Activated T-cell treated with anti-CD3 and anti-CD28 coated beads, Interleukin-2, amount 50 U/mL, for 24 hours (primary cell): ENCODE measurements at regions not wholly inside any gene's neighbourhood (a gene's known extent, or its start where the extent isn't known, plus 50 kb on each side); places are given as distances from the start of the nearest gene placed in this dataset.

Source experiments
- DNase-seq: peaks from one replicate; pipeline ENCODE4 v3.0.0-alpha.2; 2020
- H3K27ac Mint-ChIP-seq: 2 replicates; pipeline ENCODE4 v1.8.0; 2020; ENCODE audit warnings: mild to moderate bottlenecking, mixed read lengths
- H3K27me3 Mint-ChIP-seq: 2 replicates; pipeline ENCODE4 v1.8.0; 2020; ENCODE audit warnings: mixed read lengths
- H3K36me3 Mint-ChIP-seq: 2 replicates; pipeline ENCODE4 v1.8.0; 2020; ENCODE audit warnings: low read depth, mixed read lengths
- H3K4me1 Mint-ChIP-seq: 2 replicates; pipeline ENCODE4 v1.8.0; 2020; ENCODE audit warnings: low read depth, mixed read lengths
- H3K4me3 Mint-ChIP-seq: 2 replicates; pipeline ENCODE4 v1.8.0; 2020; ENCODE audit warnings: mild to moderate bottlenecking, moderate library complexity, mixed read lengths
- H3K9me3 Mint-ChIP-seq: 2 replicates; pipeline ENCODE4 v1.8.0; 2020; ENCODE audit warnings: mixed read lengths

GRCh38 chr4:100098681-100099080, 91.6 kb downstream of the DDIT4L start:
- H3K4me1 Mint-ChIP-seq = peaks cover 42% of the 10 kb centered on the region
- no peaks in the 10 kb centered on the region for H3K27me3 Mint-ChIP-seq
- no peaks in the 10 kb centered on the region for H3K9me3 Mint-ChIP-seq
- no peak for DNase-seq
- no peak overlapping the region for H3K4me3 Mint-ChIP-seq
- H3K27ac Mint-ChIP-seq = no peak overlapping the region
- no peaks in the 10 kb centered on the region for H3K36me3 Mint-ChIP-seq

DNA sequence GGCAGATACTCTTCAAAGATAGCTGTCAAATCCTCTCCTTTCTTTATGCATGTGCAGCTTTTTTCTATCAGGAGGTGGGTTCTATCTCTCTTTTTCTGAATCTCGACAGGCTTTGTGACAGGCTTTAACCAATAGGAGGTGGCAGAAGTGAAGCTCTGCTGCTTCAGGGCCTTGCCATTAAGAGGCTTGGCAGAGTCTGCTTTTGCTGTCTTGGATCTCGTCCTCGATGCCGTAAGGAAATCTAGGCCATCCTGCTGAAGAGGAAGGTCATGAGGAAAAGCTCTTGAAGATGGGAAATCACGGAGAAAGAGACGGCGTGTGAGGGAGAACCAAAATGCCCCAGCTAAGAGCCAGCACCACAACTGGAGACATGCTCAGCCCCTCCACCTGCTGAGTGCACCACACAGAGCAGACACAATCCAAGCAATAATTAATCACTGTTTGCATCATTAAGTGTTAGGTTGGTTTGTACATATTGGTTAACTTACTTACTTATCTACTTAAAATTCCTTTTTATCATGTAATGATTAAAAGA, 92.2 kb downstream of the DDIT4L start:
- Mint-ChIP-seq H3K4me1 (peaks cover 47% of the 10 kb centered on the region), H3K9me3 (no peaks in the 10 kb centered on the region), H3K4me3 (no peak overlapping the region), H3K36me3 (no peaks in the 10 kb centered on the region), H3K27ac (no peak overlapping the region), H3K27me3 (no peaks in the 10 kb centered on the region)
- no peak for DNase-seq

GRCh38 chr4:100095729-100096595, 94.3 kb downstream of the DDIT4L start:
- no peak overlapping the region for H3K4me3 Mint-ChIP-seq
- H3K27ac Mint-ChIP-seq = peak overlapping the region; percentile 84
- no peaks in the 10 kb centered on the region for H3K27me3 Mint-ChIP-seq
- peak; percentile 53 for DNase-seq
- H3K36me3 Mint-ChIP-seq = no peaks in the 10 kb centered on the region
- no peaks in the 10 kb centered on the region for H3K9me3 Mint-ChIP-seq
- peaks cover 47% of the 10 kb centered on the region for H3K4me1 Mint-ChIP-seq

GRCh38 chr4:100093091-100093866, 97.0 kb downstream of the DDIT4L start:
- peak overlapping the region; percentile 83 for H3K27ac Mint-ChIP-seq
- H3K9me3 Mint-ChIP-seq = no peaks in the 10 kb centered on the region
- no peaks in the 10 kb centered on the region for H3K36me3 Mint-ChIP-seq
- no peaks in the 10 kb centered on the region for H3K27me3 Mint-ChIP-seq
- peaks cover 42% of the 10 kb centered on the region for H3K4me1 Mint-ChIP-seq
- peak; percentile 79 for DNase-seq
- H3K4me3 Mint-ChIP-seq = no peak overlapping the region

DNA sequence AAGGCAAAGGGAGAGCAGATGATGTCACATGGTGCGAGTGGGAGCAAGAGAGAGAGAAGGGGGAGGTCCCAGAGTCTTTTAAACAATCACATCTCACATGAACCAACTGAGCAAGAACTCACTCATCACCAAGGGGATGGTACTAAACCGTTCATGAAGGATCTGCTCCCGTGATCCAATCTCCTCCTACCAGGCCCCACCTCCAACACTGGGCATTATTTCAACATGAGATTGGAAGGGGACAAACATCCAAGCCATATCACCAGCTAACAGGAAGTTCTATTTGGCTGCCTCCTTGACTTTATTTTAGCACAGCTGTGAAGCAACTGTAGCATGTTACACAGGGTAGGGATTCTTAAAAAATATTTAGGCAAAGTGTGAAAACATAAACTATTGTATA, 102.5 kb downstream of the DDIT4L start:
- no peak for DNase-seq
- no peaks in the 10 kb centered on the region for H3K27me3 Mint-ChIP-seq
- peaks cover 33% of the 10 kb centered on the region for H3K4me1 Mint-ChIP-seq
- H3K4me3 Mint-ChIP-seq = no peak overlapping the region
- H3K27ac Mint-ChIP-seq = no peak overlapping the region
- no peaks in the 10 kb centered on the region for H3K36me3 Mint-ChIP-seq
- no peaks in the 10 kb centered on the region for H3K9me3 Mint-ChIP-seq

DNA sequence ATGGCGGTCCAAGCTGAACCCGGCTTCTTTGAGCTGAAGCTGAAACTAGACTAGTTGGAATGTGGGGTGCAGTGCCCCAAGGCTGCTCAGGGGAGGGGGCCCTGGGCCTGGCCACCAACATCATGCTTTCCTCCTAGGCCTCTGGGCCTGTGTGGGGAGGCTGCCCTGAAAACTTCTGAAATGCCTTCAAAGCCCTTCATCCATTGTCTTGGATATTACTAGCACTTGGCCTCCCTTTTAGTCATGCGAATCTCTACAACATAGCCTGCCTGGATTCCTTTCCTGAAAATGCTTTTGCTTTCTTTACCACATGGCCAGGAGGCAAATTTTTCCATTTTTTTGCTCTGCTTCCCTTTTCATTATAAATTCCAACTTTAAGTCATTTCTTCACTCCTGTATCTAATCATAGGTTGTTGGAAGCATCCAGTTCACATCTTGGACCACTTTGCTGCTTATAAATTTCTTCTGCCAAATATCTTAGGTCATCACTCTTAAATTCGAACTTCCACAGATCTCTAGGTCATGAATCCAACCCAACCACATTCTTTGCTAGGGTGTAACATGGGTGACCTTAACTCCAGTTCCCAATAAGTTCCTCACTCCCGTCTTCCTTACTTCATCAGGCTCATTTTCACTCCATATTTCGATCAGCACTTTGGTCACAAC, 103.4 kb downstream of the DDIT4L start:
- no peaks in the 10 kb centered on the region for H3K27me3 Mint-ChIP-seq
- H3K27ac Mint-ChIP-seq = no peak overlapping the region
- no peak overlapping the region for H3K4me3 Mint-ChIP-seq
- no peak for DNase-seq
- H3K9me3 Mint-ChIP-seq = no peaks in the 10 kb centered on the region
- H3K4me1 Mint-ChIP-seq = peaks cover 32% of the 10 kb centered on the region
- no peaks in the 10 kb centered on the region for H3K36me3 Mint-ChIP-seq

DNA sequence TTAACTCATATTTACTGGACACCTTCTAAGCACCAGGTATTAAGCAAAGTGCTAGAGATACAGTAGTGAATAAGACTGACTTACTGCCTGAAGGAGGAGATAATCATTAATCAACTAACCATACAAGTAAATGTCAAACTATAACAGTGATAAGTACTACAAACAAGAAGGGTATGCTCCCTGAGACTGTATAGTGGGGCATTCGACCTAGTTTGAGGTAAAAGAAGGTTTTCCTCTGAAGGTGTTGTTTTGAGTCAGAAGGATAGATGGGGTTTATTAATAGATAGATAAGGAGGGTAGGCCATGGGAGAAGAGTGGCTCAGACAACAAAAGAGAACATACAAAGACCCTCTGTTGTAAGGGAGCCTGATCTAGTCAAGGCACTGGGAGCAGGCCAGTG, 105.4 kb downstream of the DDIT4L start:
- H3K27me3 Mint-ChIP-seq = no peaks in the 10 kb centered on the region
- no peak overlapping the region for H3K27ac Mint-ChIP-seq

GRCh38 chr4:100083289-100083688, 107.0 kb downstream of the DDIT4L start:
- H3K4me1 Mint-ChIP-seq = peaks cover 50% of the 10 kb centered on the region
- peak overlapping the region; percentile 81 for H3K27ac Mint-ChIP-seq
- H3K9me3 Mint-ChIP-seq = no peaks in the 10 kb centered on the region
- H3K36me3 Mint-ChIP-seq = no peaks in the 10 kb centered on the region
- no peak for DNase-seq
- H3K4me3 Mint-ChIP-seq = no peak overlapping the region
- H3K27me3 Mint-ChIP-seq = no peaks in the 10 kb centered on the region

More for the DNA sequence above, 105.4 kb downstream of the DDIT4L start:
- Mint-ChIP-seq H3K4me3 (no peak overlapping the region), H3K4me1 (peaks cover 40% of the 10 kb centered on the region), H3K36me3 (no peaks in the 10 kb centered on the region), H3K9me3 (no peaks in the 10 kb centered on the region)
- DNase-seq = no peak

- Mint-ChIP-seq H3K27ac (peak overlapping the region; percentile 81), H3K9me3 (no peaks in the 10 kb centered on the region), H3K4me1 (peaks cover 50% of the 10 kb centered on the region), H3K27me3 (no peaks in the 10 kb centered on the region), H3K4me3 (no peak overlapping the region), H3K36me3 (no peaks in the 10 kb centered on the region)
- DNase-seq = no peak
These were observed 107.4 kb downstream of the DDIT4L start for GRCh38 chr4:100082852-100083251.

DNA sequence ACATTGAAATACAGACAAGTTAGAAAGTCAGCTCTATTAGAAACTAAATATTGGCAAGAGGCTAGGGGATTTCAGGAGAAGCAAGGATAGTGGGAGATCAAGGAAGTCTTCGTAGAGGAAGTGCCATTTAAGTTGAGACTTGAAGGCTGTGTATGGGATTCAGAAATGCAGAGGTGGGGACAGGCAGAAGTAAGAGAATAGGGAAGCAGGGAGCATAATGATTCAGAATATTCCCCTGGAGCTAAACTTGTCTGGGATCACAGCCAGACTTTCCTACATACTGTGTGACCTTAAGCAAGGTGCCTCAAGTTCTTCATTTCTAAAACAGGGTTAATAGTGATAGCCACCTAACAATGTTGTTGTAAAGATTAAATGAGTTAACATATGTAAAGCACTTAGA, 108.8 kb downstream of the DDIT4L start:
- Mint-ChIP-seq H3K36me3 (no peaks in the 10 kb centered on the region), H3K4me3 (no peak overlapping the region), H3K9me3 (no peaks in the 10 kb centered on the region), H3K4me1 (peaks cover 46% of the 10 kb centered on the region), H3K27ac (no peak overlapping the region), H3K27me3 (no peaks in the 10 kb centered on the region)
- DNase-seq = no peak

- H3K9me3 Mint-ChIP-seq = no peaks in the 10 kb centered on the region
- H3K27ac Mint-ChIP-seq = peak overlapping the region; percentile 31
- DNase-seq = no peak
These were observed 111.0 kb downstream of the DDIT4L start for GRCh38 chr4:100079264-100079663.

DNA sequence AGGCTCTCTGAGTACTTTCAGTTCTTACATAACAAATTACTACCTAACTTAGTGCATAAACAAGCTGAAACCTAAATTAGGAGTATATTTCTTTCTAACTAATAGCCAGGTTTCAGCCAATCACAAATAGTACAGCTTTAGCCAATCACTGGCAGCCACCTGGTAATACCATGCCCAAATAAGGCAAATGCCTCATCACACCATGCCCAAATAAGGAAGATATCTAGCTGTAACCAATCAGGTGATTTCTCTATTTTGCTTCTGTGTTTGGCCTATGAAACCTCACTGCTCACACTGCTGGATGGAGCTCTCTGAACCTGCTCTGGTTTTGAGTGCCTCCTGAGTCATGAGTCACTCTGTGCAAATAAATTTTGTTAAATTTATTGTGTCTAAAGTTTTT, 113.5 kb downstream of the DDIT4L start:
- H3K9me3 Mint-ChIP-seq = no peaks in the 10 kb centered on the region
- H3K4me3 Mint-ChIP-seq = no peak overlapping the region
- DNase-seq = no peak

More at GRCh38 chr4:100079264-100079663, 111.0 kb downstream of the DDIT4L start:
- Mint-ChIP-seq H3K4me3 (no peak overlapping the region), H3K27me3 (peaks cover 10% of the 10 kb centered on the region), H3K36me3 (no peaks in the 10 kb centered on the region), H3K4me1 (peaks cover 35% of the 10 kb centered on the region)

DNA sequence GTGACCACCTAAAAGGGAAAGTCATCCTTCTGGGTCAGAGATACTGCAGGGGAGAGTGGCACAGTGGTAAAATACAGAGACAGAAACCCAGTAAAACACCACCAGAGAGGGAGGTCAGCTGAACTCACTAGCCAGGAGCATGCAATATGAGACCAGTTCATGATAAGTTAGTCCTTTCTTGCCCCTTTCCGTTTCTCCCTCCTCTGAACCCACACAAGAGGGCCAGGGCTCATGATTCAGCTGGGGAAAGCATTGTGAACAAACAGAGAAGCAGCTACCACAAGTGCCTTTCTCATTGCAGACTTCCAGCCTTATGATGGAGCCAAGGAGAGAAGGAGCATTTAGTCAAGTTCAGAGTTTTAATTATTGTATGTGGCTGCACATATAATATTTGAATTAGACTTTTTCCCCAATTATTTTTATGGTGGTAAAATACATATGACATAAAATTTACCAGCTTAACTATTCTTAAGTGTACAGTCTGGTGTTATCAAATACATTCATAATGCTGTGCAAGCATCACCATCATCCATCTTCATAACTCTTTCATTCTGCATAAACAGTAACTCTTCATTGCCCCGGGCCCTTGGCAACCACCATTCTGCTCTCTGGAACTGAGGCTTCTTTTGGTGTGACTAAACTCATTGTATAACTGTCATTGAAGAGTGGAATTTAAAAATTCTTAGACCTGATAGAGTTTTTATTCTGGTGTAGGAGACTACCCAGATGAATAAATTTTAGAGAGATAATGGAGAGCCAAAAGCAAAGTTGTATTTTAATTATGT, 114.6 kb downstream of the DDIT4L start:
- peaks cover 14% of the 10 kb centered on the region for H3K4me1 Mint-ChIP-seq
- H3K27ac Mint-ChIP-seq = no peak overlapping the region
- no peaks in the 10 kb centered on the region for H3K9me3 Mint-ChIP-seq
- peaks cover 21% of the 10 kb centered on the region for H3K27me3 Mint-ChIP-seq
- H3K36me3 Mint-ChIP-seq = no peaks in the 10 kb centered on the region
- no peak for DNase-seq
- H3K4me3 Mint-ChIP-seq = no peak overlapping the region

More for the DNA sequence above, 113.5 kb downstream of the DDIT4L start:
- no peak overlapping the region for H3K27ac Mint-ChIP-seq
- H3K27me3 Mint-ChIP-seq = peaks cover 17% of the 10 kb centered on the region
- no peaks in the 10 kb centered on the region for H3K36me3 Mint-ChIP-seq
- peaks cover 17% of the 10 kb centered on the region for H3K4me1 Mint-ChIP-seq

GRCh38 chr4:100075056-100075455, 115.2 kb downstream of the DDIT4L start:
- Mint-ChIP-seq H3K9me3 (no peaks in the 10 kb centered on the region), H3K27ac (no peak overlapping the region), H3K27me3 (peaks cover 21% of the 10 kb centered on the region), H3K4me1 (peaks cover 12% of the 10 kb centered on the region), H3K4me3 (no peak overlapping the region), H3K36me3 (no peaks in the 10 kb centered on the region)
- DNase-seq = no peak
